A549 (cell line): ENCODE measurements at regions not wholly inside any gene's neighbourhood (a gene's known extent, or its start where the extent isn't known, plus 50 kb on each side); places are given as distances from the start of the nearest gene placed in this dataset.

Source experiments
- MAX ChIP-seq: IDR thresholded peaks from 2 replicates; pipeline ENCODE4 v1.6.1; 2012
- NFE2L2 ChIP-seq: fragments of 150-350 bp; conservative IDR thresholded peaks from 2 replicates; pipeline ENCODE4 v1.6.1; 2014; ENCODE audit warnings: low read length
- POLR2A ChIP-seq: IDR thresholded peaks from 2 replicates; pipeline ENCODE4 v1.6.1; 2012; ENCODE audit warnings: mild to moderate bottlenecking, low read length
- RFX5 ChIP-seq: fragments of 450-650 bp; IDR thresholded peaks from 2 replicates; pipeline ENCODE4 v1.7.1; 2014; ENCODE audit warnings: antibody characterized with exemption, mild to moderate bottlenecking, moderate library complexity
- ZFP36 ChIP-seq: fragments of 450-650 bp; IDR thresholded peaks from 2 replicates; pipeline ENCODE4 v1.6.1; 2014; ENCODE audit warnings: borderline replicate concordance; ENCODE audit not compliant: partially characterized antibody
- TF ChIP-seq, protein P1 (sequence below): fragments of >200 bp; sonication (Bioruptor Twin); formaldehyde crosslinking; IDR thresholded peaks from 3 replicates; pipeline ENCODE4 v1.5.1; 2016

GRCh38 chr9:100670719-100671118 is 92.8 kb downstream of the CAVIN4 start:
- TF ChIP-seq POLR2A: no peak
- no peak for TF ChIP-seq RFX5
- no peak for TF ChIP-seq NFE2L2
- TF ChIP-seq, protein P1, sequence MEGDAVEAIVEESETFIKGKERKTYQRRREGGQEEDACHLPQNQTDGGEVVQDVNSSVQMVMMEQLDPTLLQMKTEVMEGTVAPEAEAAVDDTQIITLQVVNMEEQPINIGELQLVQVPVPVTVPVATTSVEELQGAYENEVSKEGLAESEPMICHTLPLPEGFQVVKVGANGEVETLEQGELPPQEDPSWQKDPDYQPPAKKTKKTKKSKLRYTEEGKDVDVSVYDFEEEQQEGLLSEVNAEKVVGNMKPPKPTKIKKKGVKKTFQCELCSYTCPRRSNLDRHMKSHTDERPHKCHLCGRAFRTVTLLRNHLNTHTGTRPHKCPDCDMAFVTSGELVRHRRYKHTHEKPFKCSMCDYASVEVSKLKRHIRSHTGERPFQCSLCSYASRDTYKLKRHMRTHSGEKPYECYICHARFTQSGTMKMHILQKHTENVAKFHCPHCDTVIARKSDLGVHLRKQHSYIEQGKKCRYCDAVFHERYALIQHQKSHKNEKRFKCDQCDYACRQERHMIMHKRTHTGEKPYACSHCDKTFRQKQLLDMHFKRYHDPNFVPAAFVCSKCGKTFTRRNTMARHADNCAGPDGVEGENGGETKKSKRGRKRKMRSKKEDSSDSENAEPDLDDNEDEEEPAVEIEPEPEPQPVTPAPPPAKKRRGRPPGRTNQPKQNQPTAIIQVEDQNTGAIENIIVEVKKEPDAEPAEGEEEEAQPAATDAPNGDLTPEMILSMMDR: no peak
- no peak for TF ChIP-seq ZFP36
- TF ChIP-seq MAX: no peak
